Pancreas (tissue), 10 donors: ENCODE measurements at regions not wholly inside any gene's neighbourhood (a gene's known extent, or its start where the extent isn't known, plus 50 kb on each side); places are given as distances from the start of the nearest gene placed in this dataset.

Experiments
- ATAC-seq, 4 donors: fragments of 200-7000 bp; cut with Tn5 transposase; one replicate each; pipeline versions ENCODE4 v1.8.0 to v1.9.1; 2020; ENCODE audit warnings: mild to moderate bottlenecking in 4 of 4, moderate library complexity in 4 of 4
- DNase-seq, 6 donors: peaks; one replicate each; pipeline ENCODE4 v3.0.0-alpha.2; 2020
- FAIRE-seq: peaks from 2 replicates; lab custom pipeline; 2012; peaks lifted over from hg19 to GRCh38; lab: Jason Lieb, UNC
- H3K27ac ChIP-seq, 4 donors: fragments of 200-600 bp; sonication (generic); 1 replicate in 3 of 4; 2 replicates in 1 of 4; pipeline versions ENCODE4 v1.5.0 to v1.8.0; 2020
- H3K27me3 ChIP-seq, 4 donors: fragments of 200-600 bp; one replicate each; pipeline ENCODE4 v1.8.0; 2021
- H3K36me3 ChIP-seq, 3 donors: fragments of 200-600 bp; sonication (generic) in 1 of 3; one replicate each; pipeline versions ENCODE4 v1.5.0 to v1.8.0; 2020 to 2021
- H3K4me1 ChIP-seq, 3 donors: fragments of 200-600 bp; one replicate each; pipeline ENCODE4 v1.8.0; 2021
- H3K4me3 ChIP-seq, 4 donors: fragments of 200-600 bp; sonication (generic) in 2 of 4; one replicate each; pipeline versions ENCODE4 v1.5.0 to v1.8.0; 2020 to 2021
- H3K9me3 ChIP-seq, 4 donors: fragments of 200-600 bp; one replicate each; pipeline ENCODE4 v1.8.0; 2021
- CTCF ChIP-seq, 4 donors: fragments of 200-600 bp; sonication (generic) in 3 of 4; IDR thresholded peaks; one replicate each; pipeline versions ENCODE4 v1.5.0 to v1.8.0; 2021; ENCODE audit warnings: antibody characterized with exemption in 4 of 4
- WGBS, 2 donors: extraction: QIAGEN DNeasy Blood & Tissue Kit; methylation state at CpG; one replicate each; pipeline ENCODE4 v1.1.7; 2013; 5-methylcytosine and 5-hydroxymethylcytosine counted together
- intact Hi-C, 3 donors: fragments of 100-400 bp; cut with DNase I; formaldehyde crosslinking; loops; one replicate each; pipeline versions ENCODE4 v1.11.1 to v1.14.2; 2022
- donor health status: healthy with polysubstance abuse.
- donor health status: DM: no; HTN: no; CAD: no; lungs with moderate emphysema.
- donor health status: DM: no; HTN: no; CAD: no.
- donor health status: control.
- donor health status: control.
- donor health status: Bipolar disorder and iron deficiency.
- donor health status: DM: yes; HTN: yes; CAD: no.
- donor health status: DM: no; HTN: no; CAD: no.
- donor health status: DM: no; HTN: no; CAD: no.
- donor health status: DM: yes; HTN: yes; CAD: no.

GRCh38 chr21:27134516-27134915 is 167.6 kb upstream of the ADAMTS5 start:
- no peaks in the 10 kb centered on the region for H3K36me3 ChIP-seq
- H3K27ac ChIP-seq: no peak overlapping the region
- ATAC-seq (no peak), FAIRE-seq (no peak), DNase-seq (no peak)
- TF ChIP-seq CTCF (IDR thresholded peaks at IDR 0.05): no peak
- no peaks in the 10 kb centered on the region for H3K27me3 ChIP-seq
- H3K4me3 ChIP-seq: no peak overlapping the region
- WGBS, 2 donors: 34 to 39% methylated on average over 1 of the region's 1 CpG
- H3K9me3 ChIP-seq: no peaks in the 10 kb centered on the region
- intact Hi-C loops: no loop called here
- H3K4me1 ChIP-seq: no peaks in the 10 kb centered on the region

- FAIRE-seq (no peak), ATAC-seq (peak in 2 of 4 donors; percentile 49 to 57), DNase-seq (no peak)
- no peaks in the 10 kb centered on the region for H3K36me3 ChIP-seq
- H3K4me3 ChIP-seq: no peak overlapping the region
- H3K27ac ChIP-seq: no peak overlapping the region
- no peaks in the 10 kb centered on the region for H3K9me3 ChIP-seq
- WGBS, 2 donors: 52 to 59% methylated on average over 2 of the region's 2 CpGs
- no peak for TF ChIP-seq CTCF (IDR thresholded peaks at IDR 0.05)
- H3K4me1 ChIP-seq: no peaks in the 10 kb centered on the region
- intact Hi-C loops: no loop called here
- H3K27me3 ChIP-seq: no peaks in the 10 kb centered on the region
Observed at GRCh38 chr21:27132266-27132665, 165.4 kb upstream of the ADAMTS5 start.

- FAIRE-seq (no peak), ATAC-seq (no peak), DNase-seq (no peak)
- Histone ChIP-seq H3K4me3 (no peak overlapping the region), H3K9me3 (no peaks in the 10 kb centered on the region), H3K4me1 (no peaks in the 10 kb centered on the region), H3K27me3 (no peaks in the 10 kb centered on the region), H3K36me3 (no peaks in the 10 kb centered on the region), H3K27ac (no peak overlapping the region)
- no peak for TF ChIP-seq CTCF (IDR thresholded peaks at IDR 0.05)
- WGBS, 2 donors: 89 to 95% methylated on average over 3 of the region's 3 CpGs
- intact Hi-C loops: no loop called here
Observed at GRCh38 chr21:27130154-27130553, 163.3 kb upstream of the ADAMTS5 start.

GRCh38 chr21:27129694-27130093 is 162.8 kb upstream of the ADAMTS5 start:
- no peak for TF ChIP-seq CTCF (IDR thresholded peaks at IDR 0.05)
- H3K27me3 ChIP-seq: no peaks in the 10 kb centered on the region
- intact Hi-C loops: no loop called here
- FAIRE-seq (no peak), DNase-seq (no peak), ATAC-seq (no peak)
- no peaks in the 10 kb centered on the region for H3K4me1 ChIP-seq
- H3K27ac ChIP-seq: no peak overlapping the region
- no peaks in the 10 kb centered on the region for H3K9me3 ChIP-seq
- H3K4me3 ChIP-seq: no peak overlapping the region
- no peaks in the 10 kb centered on the region for H3K36me3 ChIP-seq

- H3K27me3 ChIP-seq: no peaks in the 10 kb centered on the region
- H3K9me3 ChIP-seq: no peaks in the 10 kb centered on the region
- no peaks in the 10 kb centered on the region for H3K36me3 ChIP-seq
- intact Hi-C loops: no loop called here
- H3K27ac ChIP-seq: no peak overlapping the region
- WGBS, 2 donors: 81 to 95% methylated on average over 1 of the region's 1 CpG
- no peaks in the 10 kb centered on the region for H3K4me1 ChIP-seq
- no peak for ATAC-seq
- TF ChIP-seq CTCF (IDR thresholded peaks at IDR 0.05): no peak
- FAIRE-seq: no peak
- no peak overlapping the region for H3K4me3 ChIP-seq
- DNase-seq: no peak
Observed at GRCh38 chr21:27129215-27129614, 162.3 kb upstream of the ADAMTS5 start.
